Caco-2 (cell line): ENCODE measurements at regions not wholly inside any gene's neighbourhood (a gene's known extent, or its start where the extent isn't known, plus 50 kb on each side); places are given as distances from the start of the nearest gene placed in this dataset.

Source experiments
- BruUV-seq: library from RNA; stranded (reverse); fragments of 400-500 nt; replicated peaks from 2 replicates; lab custom pipeline; 2021; lab: Mats Ljungman, UMichigan
- CTCF ChIA-PET: fragments of 300-600 bp; sonication (Branson Sonifier 250); formaldehyde crosslinking; loops from one replicate; lab custom pipeline; 2022; ENCODE audit warnings: antibody characterized with exemption; lab: Charles Lee
- POLR2A ChIA-PET: fragments of 300-600 bp; sonication (Branson Sonifier 250); formaldehyde crosslinking; loops from one replicate; lab custom pipeline; 2022; ENCODE audit warnings: antibody characterized with exemption; lab: Charles Lee
- DNase-seq, 2 experiments: peaks; one replicate each; pipeline versions ENCODE4 v3.0.0 to v3.0.0-alpha.2; 2020 to 2022
- H3K27me3 ChIP-seq: replicated peaks from 2 replicates; pipeline ENCODE4 v1.6.0; 2011; ENCODE audit warnings: low read length; ENCODE audit not compliant: control insufficient read depth, insufficient read depth
- H3K36me3 ChIP-seq: 2 replicates; pipeline ENCODE4 v1.5.1; 2011; ENCODE audit warnings: low read length; ENCODE audit not compliant: control insufficient read depth, insufficient read depth
- H3K4me1 ChIP-seq: fragments of 250-450 bp; sonication (Bioruptor Pico); 2 replicates; pipeline ENCODE4 v1.5.1; 2020; ENCODE audit warnings: mild to moderate bottlenecking
- H3K4me3 ChIP-seq: 2 replicates; pipeline ENCODE4 v1.5.1; 2011; ENCODE audit warnings: low read depth, mild to moderate bottlenecking, control low read depth, low read length
- H3K9me3 ChIP-seq: fragments of 250-450 bp; sonication (Bioruptor Pico); 2 replicates; pipeline ENCODE4 v1.5.1; 2020; ENCODE audit warnings: mild to moderate bottlenecking, moderate library complexity
- H3K27ac Mint-ChIP-seq: one replicate; pipeline ENCODE4 v1.8.0; 2022; ENCODE audit warnings: mixed read lengths; ENCODE audit not compliant: unreplicated experiment
- H3K27me3 Mint-ChIP-seq: one replicate; pipeline ENCODE4 v1.8.0; 2022; ENCODE audit warnings: mixed read lengths; ENCODE audit not compliant: insufficient read depth, unreplicated experiment
- H3K36me3 Mint-ChIP-seq: one replicate; pipeline ENCODE4 v1.8.0; 2022; ENCODE audit warnings: mild to moderate bottlenecking, mixed read lengths; ENCODE audit not compliant: insufficient read depth, unreplicated experiment
- H3K4me1 Mint-ChIP-seq: one replicate; pipeline ENCODE4 v1.8.0; 2022; ENCODE audit warnings: low read depth, mixed read lengths; ENCODE audit not compliant: unreplicated experiment
- H3K4me3 Mint-ChIP-seq: one replicate; pipeline ENCODE4 v1.8.0; 2022; ENCODE audit warnings: mild to moderate bottlenecking, moderate library complexity, mixed read lengths; ENCODE audit not compliant: unreplicated experiment
- H3K9me3 Mint-ChIP-seq: one replicate; pipeline ENCODE4 v1.8.0; 2022; ENCODE audit warnings: mixed read lengths; ENCODE audit not compliant: unreplicated experiment
- CTCF ChIP-seq, 2 experiments: fragments of 200-600 bp in 1 of 2; IDR thresholded peaks; 1 replicate in 1 of 2; 2 replicates in 1 of 2; pipeline versions ENCODE4 v1.5.1 to v1.8.0; 2011 to 2022; ENCODE audit warnings: antibody characterized with exemption in 1 of 2, control low read depth in 1 of 2, inconsistent platforms in 1 of 2, low read depth in 1 of 2, low read length in 1 of 2, mild to moderate bottlenecking in 1 of 2, moderate library complexity in 1 of 2; ENCODE audit not compliant: insufficient read depth in 1 of 2, severe bottlenecking in 1 of 2, unreplicated experiment in 1 of 2
- intact Hi-C: fragments of 100-400 bp; cut with micrococcal nuclease; formaldehyde crosslinking; loops from one replicate; pipeline ENCODE4 v1.10.0; 2022; ENCODE audit not compliant: unreplicated experiment

GRCh38 chr20:39916236-39916765 is 772.7 kb downstream of the MAFB start:
- CTCF ChIA-PET, result interaction anchor here (0.5 kb wide), 1 partner anchor 49 kb away, joined by 6 read pairs; no protein-coding TSS in a partner anchor
- Mint-ChIP-seq H3K36me3 (no peaks in the 10 kb centered on the region), H3K4me1 (no peaks in the 10 kb centered on the region), H3K4me3 (no peak overlapping the region), H3K9me3 (no peaks in the 10 kb centered on the region), H3K27me3 (peaks cover 4% of the 10 kb centered on the region), H3K27ac (no peak overlapping the region)
- Histone ChIP-seq H3K36me3 (no peaks in the 10 kb centered on the region), H3K27me3 (no peaks in the 10 kb centered on the region), H3K4me1 (no peaks in the 10 kb centered on the region), H3K9me3 (no peaks in the 10 kb centered on the region), H3K4me3 (no peak overlapping the region)
- POLR2A ChIA-PET, result no interaction called here
- no TSS peak for BruUV-seq
- no peak for TF ChIP-seq CTCF (IDR thresholded peaks at IDR 0.05; ENCODE audit: insufficient read depth in 1 of 2, low read depth in 1 of 2, low read length in 1 of 2, severe bottlenecking in 1 of 2, unreplicated experiment in 1 of 2)
- intact Hi-C loops, result no loop called here
- no peak for DNase-seq

- no peaks in the 10 kb centered on the region for H3K36me3 Mint-ChIP-seq
- Histone ChIP-seq H3K9me3 (no peaks in the 10 kb centered on the region), H3K4me1 (no peaks in the 10 kb centered on the region), H3K4me3 (no peak overlapping the region), H3K36me3 (no peaks in the 10 kb centered on the region), H3K27me3 (no peaks in the 10 kb centered on the region)
- CTCF ChIA-PET, result no interaction called here
- intact Hi-C loops, result no loop called here
- no peak overlapping the region for H3K27ac Mint-ChIP-seq
- no peaks in the 10 kb centered on the region for H3K4me1 Mint-ChIP-seq
- no TSS peak for BruUV-seq
- POLR2A ChIA-PET, result no interaction called here
- no peak for DNase-seq
- H3K9me3 Mint-ChIP-seq, result no peaks in the 10 kb centered on the region
- TF ChIP-seq CTCF (IDR thresholded peaks at IDR 0.05; ENCODE audit: insufficient read depth in 1 of 2, low read depth in 1 of 2, low read length in 1 of 2, severe bottlenecking in 1 of 2, unreplicated experiment in 1 of 2), result no peak
- no peak overlapping the region for H3K4me3 Mint-ChIP-seq
- peaks cover 5% of the 10 kb centered on the region for H3K27me3 Mint-ChIP-seq
Measured at GRCh38 chr20:39913274-39913673, 775.8 kb downstream of the MAFB start.

GRCh38 chr20:39911497-39911896 is 777.5 kb downstream of the MAFB start:
- CTCF ChIA-PET, result no interaction called here
- peaks cover 8% of the 10 kb centered on the region for H3K27me3 Mint-ChIP-seq
- H3K4me1 Mint-ChIP-seq, result no peaks in the 10 kb centered on the region
- no peaks in the 10 kb centered on the region for H3K36me3 Mint-ChIP-seq
- POLR2A ChIA-PET, result no interaction called here
- intact Hi-C loops, result no loop called here
- Histone ChIP-seq H3K27me3 (0 out of 2 replicates have a peak, but pooled peaks cover 2% of the 10 kb centered on the region), H3K36me3 (no peaks in the 10 kb centered on the region), H3K4me3 (no peak overlapping the region), H3K9me3 (no peaks in the 10 kb centered on the region), H3K4me1 (no peaks in the 10 kb centered on the region)
- TF ChIP-seq CTCF (IDR thresholded peaks at IDR 0.05; ENCODE audit: insufficient read depth in 1 of 2, low read depth in 1 of 2, low read length in 1 of 2, severe bottlenecking in 1 of 2, unreplicated experiment in 1 of 2), result no peak
- DNase-seq, result no peak
- BruUV-seq, result no TSS peak
- H3K4me3 Mint-ChIP-seq, result no peak overlapping the region
- H3K27ac Mint-ChIP-seq, result no peak overlapping the region
- H3K9me3 Mint-ChIP-seq, result no peaks in the 10 kb centered on the region
